ENCODE measurements at regions not wholly inside any gene's neighbourhood (a gene's known extent, or its start where the extent isn't known, plus 50 kb on each side); places are given as distances from the start of the nearest gene placed in this dataset.
A peak's percentile ranks its signal among the peaks of the same experiment; 100 is the strongest.
"Not testable (repeated sequence)": the region's sequence is repeated elsewhere in the genome, so short reads cannot be mapped to it uniquely, and the experiment has no call there.

GRCh38 chr1:229141271-229141670, 129.6 kb upstream of the RAB4A start:
- DNase-seq: no peak

- no peak for DNase-seq
Measured at GRCh38 chr1:229141689-229142377, 129.1 kb upstream of the RAB4A start.

GRCh38 chr1:229142471-229142870, 128.4 kb upstream of the RAB4A start:
- no peak for DNase-seq

- DNase-seq: no peak
Measured at GRCh38 chr1:229146647-229147046, 124.3 kb upstream of the RAB4A start.

- no peak for DNase-seq
Measured at GRCh38 chr1:229147072-229147471, 123.8 kb upstream of the RAB4A start.

- no peak for DNase-seq
Measured at GRCh38 chr1:229148041-229148671, 122.8 kb upstream of the RAB4A start.

- DNase-seq: no peak
Measured at GRCh38 chr1:229148743-229149142, 122.2 kb upstream of the RAB4A start.

GRCh38 chr1:229149435-229149834, 121.5 kb upstream of the RAB4A start:
- DNase-seq: no peak

GRCh38 chr1:229150518-229150917, 120.4 kb upstream of the RAB4A start:
- no peak for DNase-seq

GRCh38 chr1:229151412-229151811, 119.5 kb upstream of the RAB4A start:
- DNase-seq: not testable (repeated sequence)

GRCh38 chr1:229152311-229152710, 118.6 kb upstream of the RAB4A start:
- DNase-seq: no peak

- DNase-seq: no peak
Measured at GRCh38 chr1:229153955-229154548, 116.9 kb upstream of the RAB4A start.

- DNase-seq: no peak
Measured at GRCh38 chr1:229154811-229155210, 116.1 kb upstream of the RAB4A start.

GRCh38 chr1:229155472-229155871, 115.4 kb upstream of the RAB4A start:
- peak; percentile 27 for DNase-seq

GRCh38 chr1:229156872-229157271, 114.0 kb upstream of the RAB4A start:
- no peak for DNase-seq

GRCh38 chr1:229157480-229157879, 113.4 kb upstream of the RAB4A start:
- DNase-seq: no peak

- DNase-seq: no peak
Measured at GRCh38 chr1:229158341-229158921, 112.5 kb upstream of the RAB4A start.

GRCh38 chr1:229158927-229159326, 112.0 kb upstream of the RAB4A start:
- DNase-seq: no peak

- no peak for DNase-seq
Measured at GRCh38 chr1:229159668-229160544, 111.0 kb upstream of the RAB4A start.

- peak; percentile 28 for DNase-seq
Measured at GRCh38 chr1:229161740-229162139, 109.2 kb upstream of the RAB4A start.

- no peak for DNase-seq
Measured at GRCh38 chr1:229162825-229163515, 107.9 kb upstream of the RAB4A start.

- DNase-seq: no peak
Measured at GRCh38 chr1:229164348-229164747, 106.6 kb upstream of the RAB4A start.
